OCI-LY1 (cell line): ENCODE measurements at regions not wholly inside any gene's neighbourhood (a gene's known extent, or its start where the extent isn't known, plus 50 kb on each side); places are given as distances from the start of the nearest gene placed in this dataset.

Experiments used
- EZH2 ChIP-seq: fragments of 200-600 bp; sonication (generic), shearing (Covaris generic); IDR thresholded peaks from 2 replicates; pipeline ENCODE4 v1.8.0; 2017; ENCODE audit warnings: borderline replicate concordance, mixed run types, mild to moderate bottlenecking, antibody characterized with exemption, low read length, moderate library complexity, mixed read lengths
- TF ChIP-seq, protein P1 (sequence below): fragments of 200-600 bp; sonication (generic), shearing (Covaris generic); IDR thresholded peaks from 2 replicates; pipeline ENCODE4 v1.5.1; 2017; ENCODE audit warnings: mild to moderate bottlenecking, antibody characterized with exemption, low read length, moderate library complexity, mixed read lengths

- TF ChIP-seq, protein P1, sequence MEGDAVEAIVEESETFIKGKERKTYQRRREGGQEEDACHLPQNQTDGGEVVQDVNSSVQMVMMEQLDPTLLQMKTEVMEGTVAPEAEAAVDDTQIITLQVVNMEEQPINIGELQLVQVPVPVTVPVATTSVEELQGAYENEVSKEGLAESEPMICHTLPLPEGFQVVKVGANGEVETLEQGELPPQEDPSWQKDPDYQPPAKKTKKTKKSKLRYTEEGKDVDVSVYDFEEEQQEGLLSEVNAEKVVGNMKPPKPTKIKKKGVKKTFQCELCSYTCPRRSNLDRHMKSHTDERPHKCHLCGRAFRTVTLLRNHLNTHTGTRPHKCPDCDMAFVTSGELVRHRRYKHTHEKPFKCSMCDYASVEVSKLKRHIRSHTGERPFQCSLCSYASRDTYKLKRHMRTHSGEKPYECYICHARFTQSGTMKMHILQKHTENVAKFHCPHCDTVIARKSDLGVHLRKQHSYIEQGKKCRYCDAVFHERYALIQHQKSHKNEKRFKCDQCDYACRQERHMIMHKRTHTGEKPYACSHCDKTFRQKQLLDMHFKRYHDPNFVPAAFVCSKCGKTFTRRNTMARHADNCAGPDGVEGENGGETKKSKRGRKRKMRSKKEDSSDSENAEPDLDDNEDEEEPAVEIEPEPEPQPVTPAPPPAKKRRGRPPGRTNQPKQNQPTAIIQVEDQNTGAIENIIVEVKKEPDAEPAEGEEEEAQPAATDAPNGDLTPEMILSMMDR, result no peak
- TF ChIP-seq EZH2, result no peak
Measured at GRCh38 chr1:104946558-104947210, 1197.0 kb downstream of the AMY1C start.
